Stimulated activated CD8-positive, alpha-beta memory T cell treated with anti-CD3 and anti-CD28 coated beads, Interleukin-15, amount 100 ng/mL, for 24 hours (primary cell): ENCODE measurements at regions not wholly inside any gene's neighbourhood (a gene's known extent, or its start where the extent isn't known, plus 50 kb on each side); places are given as distances from the start of the nearest gene placed in this dataset.
"Not testable (repeated sequence)": the region's sequence is repeated elsewhere in the genome, so short reads cannot be mapped to it uniquely, and the experiment has no call there.

Source experiments
- DNase-seq: peaks from one replicate; pipeline ENCODE4 v3.0.0-alpha.2; 2020; ENCODE audit warnings: low read depth

- DNase-seq, result no peak
These were observed 142.2 kb upstream of the ATXN1 start for GRCh38 chr6:16903470-16903869.

- no peak for DNase-seq
These were observed 141.2 kb upstream of the ATXN1 start for GRCh38 chr6:16902502-16902901.

DNA sequence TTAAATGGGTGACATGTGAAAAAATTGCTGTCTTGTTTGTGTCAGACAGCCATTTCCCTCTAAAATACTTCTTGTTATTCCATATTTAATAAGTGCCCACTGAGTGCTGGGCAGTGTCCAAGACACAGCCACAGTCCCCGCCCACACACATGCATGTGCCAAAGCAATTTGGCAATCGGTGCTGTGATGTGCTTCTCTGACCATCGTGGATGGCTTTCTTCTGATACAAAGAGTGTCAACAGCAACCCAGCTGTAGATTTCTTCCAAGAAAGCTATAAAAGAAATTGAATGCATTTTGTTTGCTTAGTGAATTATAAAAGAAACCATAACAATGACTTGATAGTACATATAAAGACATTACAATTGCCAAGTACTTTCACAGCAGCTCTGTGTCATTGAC, 140.5 kb upstream of the ATXN1 start:
- DNase-seq, result no peak

DNA sequence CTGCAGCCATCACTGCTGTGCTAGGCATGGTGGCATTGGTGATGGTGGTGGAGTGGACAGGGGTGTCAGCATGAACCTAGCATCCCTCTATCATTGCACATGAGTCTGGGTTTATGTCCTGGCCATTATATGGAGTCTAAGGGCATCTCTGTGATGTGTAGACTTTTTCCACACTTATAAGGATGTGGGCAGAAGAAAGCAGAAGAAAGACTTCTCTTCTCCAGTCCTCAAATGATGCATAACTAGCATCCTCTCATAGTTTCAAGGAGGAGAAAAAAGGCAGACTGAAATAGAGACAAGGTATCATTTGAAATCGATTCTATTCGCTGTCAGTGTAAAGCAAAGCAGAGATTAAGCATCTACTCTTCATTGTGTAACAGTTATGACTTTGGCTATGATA, 140.0 kb upstream of the ATXN1 start:
- DNase-seq, result no peak

DNA sequence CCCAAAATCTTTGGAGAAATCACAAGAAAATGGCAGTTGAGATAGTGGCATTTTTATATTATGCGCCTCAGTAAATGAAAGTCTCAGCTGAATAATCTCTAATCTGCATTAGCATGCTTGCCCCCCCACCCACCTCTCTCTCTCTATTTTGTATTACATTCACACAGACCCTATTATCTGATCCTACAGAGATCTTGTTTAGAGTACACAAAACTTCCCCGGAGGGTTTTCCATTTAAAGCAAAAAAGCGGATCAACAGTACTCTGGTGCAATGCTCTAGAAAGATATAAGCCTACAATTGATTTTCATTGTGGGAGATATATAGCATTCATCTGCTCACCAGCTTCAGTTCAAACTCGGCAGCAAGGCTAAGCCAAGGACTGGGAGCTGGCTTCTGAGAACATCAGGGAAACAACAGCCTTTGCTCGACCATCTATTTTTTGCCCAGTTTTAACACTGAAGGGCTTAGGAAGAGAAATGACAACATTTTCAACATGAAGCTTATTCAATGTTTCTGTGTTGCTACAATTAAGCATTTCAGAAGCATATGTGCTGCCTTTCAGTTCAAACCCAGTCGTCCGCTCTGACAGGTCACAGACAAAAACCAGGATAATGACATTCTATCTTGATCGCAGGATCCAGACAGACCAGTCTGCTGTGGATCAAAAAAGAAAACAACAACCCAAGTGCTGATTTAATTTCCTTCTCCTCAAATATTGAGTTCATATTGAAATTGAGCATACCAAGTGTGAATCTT, 137.6 kb upstream of the ATXN1 start:
- DNase-seq, result no peak

- DNase-seq, result no peak
These were observed 136.4 kb upstream of the ATXN1 start for GRCh38 chr6:16897669-16898068.

GRCh38 chr6:16894301-16894700, 133.0 kb upstream of the ATXN1 start:
- DNase-seq, result no peak

DNA sequence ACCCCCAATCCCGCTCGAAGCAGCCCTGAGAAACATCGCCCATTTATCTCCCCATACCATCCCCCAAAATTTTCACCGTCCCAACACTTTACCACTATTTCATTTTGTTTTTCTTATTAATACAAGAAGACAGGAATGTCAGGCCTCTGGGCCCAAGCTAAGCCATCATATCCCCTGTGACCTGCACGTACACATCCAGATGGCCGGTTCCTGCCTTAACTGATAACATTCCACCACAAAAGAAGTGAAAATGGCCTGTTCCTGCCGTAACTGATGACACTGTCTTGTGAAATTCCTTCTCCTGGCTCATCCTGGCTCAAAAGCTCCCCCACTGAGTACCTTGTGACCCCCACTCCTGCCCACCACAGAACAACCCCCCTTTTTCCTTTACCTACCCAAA, 129.8 kb upstream of the ATXN1 start:
- DNase-seq, result not testable (repeated sequence)

- DNase-seq, result no peak
These were observed 124.3 kb upstream of the ATXN1 start for GRCh38 chr6:16885411-16886160.

DNA sequence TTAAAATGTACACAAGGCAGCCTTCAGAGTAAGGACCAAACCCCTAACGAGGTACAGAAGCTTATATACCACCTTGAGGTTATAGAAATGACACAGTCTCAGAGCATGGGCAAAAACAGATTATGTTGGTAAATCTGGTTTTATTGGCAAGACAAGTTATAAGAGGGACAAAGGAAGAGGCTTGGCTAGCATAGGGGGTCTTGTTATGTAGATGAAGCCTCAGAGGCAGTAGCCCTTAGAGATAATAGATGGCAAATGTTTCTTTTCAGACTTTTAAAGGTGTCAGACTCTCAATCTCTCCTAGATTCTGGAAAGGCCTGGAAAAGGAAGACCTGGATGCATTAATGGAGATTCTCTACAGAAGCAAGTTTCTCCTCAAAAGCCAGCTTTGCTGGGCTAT, 123.3 kb upstream of the ATXN1 start:
- DNase-seq, result no peak

DNA sequence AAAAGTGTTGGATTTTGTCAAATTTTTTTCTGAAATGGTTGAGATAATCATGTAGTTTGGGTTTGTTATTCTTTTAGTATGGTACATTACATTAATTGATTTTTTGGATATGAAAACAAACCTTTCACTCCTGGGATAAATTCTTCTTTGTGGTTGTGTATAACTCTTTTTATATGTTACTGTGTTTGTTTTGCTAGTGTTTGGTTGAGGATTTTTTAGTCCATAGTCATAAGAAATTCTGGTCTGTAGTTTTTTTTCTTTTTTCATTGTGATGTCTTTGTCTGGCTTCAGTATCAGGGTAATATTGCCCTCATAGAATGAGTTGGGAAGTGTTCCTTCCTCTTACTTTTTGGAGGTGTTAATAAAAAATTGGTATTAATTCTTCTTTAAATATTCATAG, 122.2 kb upstream of the ATXN1 start:
- DNase-seq, result no peak

DNA sequence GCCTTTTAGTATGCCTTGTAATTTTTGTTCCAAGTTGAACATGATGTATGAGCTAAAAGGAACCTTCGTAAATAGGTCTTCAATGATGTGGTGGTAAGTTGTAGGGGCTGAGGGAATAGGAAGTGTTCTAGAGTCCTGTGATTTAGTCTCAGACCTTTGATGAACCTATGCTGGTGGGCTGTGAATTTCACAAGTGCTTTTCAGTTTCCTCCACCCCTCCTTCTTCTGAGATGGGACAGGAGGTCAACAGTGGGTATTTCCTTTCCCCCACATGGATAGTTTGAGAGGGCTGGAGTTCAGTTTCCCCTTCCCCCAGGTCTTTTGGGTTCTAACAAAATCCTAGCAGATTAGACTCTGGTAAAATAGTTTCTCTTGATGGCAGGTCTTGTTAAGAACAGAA, 121.0 kb upstream of the ATXN1 start:
- no peak for DNase-seq

- DNase-seq, result not testable (repeated sequence)
These were observed 115.6 kb upstream of the ATXN1 start for GRCh38 chr6:16876852-16877251.

DNA sequence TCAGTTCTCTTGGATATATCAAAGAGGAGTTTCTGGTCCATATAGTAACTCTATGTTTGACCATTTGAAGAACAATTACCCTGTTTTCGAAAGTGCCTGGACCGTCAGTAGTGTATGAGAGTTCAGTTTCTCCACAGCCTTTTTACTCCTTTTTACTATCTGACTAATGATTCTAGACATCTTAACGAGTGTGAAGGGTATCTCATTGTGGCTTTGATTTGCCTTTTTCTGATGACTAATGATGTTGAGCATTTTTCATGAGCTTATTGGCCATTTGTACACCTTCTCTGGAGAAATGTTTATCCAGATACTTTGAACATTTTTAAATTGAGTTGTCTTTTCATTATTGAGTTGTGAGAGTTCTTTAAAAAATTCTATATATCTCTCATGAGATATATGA, 114.9 kb upstream of the ATXN1 start:
- DNase-seq, result no peak

- DNase-seq, result no peak
These were observed 112.4 kb upstream of the ATXN1 start for GRCh38 chr6:16873698-16874097.

DNA sequence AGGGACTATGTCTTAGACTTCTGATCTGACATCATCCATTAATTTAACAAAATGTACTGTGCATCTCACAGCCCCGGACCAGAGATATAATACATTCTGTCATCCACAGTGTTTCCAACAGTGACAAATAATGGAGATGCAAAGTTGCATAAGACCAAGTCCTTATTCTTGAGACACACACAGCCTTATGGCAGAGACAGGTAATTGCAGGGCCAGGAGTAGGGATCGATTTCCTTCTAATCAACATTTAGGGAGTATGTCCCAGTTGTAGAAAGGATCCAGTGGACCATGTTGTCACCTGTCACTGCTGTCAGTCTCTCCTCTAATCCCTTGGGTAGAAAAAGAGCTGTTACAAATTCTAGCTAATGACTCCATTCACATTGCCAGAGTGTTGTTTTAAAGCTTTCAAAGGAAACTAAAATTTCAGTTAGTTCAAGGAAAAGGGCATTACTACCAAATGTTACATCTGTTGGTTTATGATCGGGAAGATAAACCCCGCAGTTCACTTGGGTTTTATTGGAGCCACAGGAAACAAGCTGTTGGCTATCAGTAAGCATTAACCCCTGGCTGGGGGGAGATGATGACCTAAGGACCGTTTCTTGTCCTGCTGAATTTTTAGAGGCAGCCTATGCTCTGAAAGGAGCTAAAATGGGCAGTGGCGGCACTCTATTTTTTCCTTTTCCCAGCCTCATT, 111.4 kb upstream of the ATXN1 start:
- DNase-seq, result no peak

- DNase-seq, result no peak
These were observed 109.8 kb upstream of the ATXN1 start for GRCh38 chr6:16871047-16871446.

DNA sequence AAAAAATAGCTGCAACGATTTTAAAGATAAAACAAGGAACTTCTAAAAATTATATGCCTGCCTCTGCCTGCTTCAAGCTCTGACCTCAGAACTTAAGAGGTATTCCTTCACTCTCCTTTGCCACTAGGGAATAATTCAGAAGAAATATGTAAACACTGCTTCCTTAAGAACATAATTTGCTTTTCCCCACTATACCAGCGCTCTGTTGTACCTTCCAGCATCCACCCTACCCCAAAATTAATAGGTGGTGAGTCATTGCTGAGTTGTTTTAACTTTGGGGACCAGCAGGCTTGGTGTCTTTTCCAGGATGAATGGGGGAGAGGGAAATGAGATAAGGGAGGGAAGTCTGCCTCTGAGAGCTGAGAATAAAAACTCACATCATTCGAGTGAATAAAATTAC, 107.7 kb upstream of the ATXN1 start:
- DNase-seq, result no peak

GRCh38 chr6:16857969-16858592, 96.8 kb upstream of the ATXN1 start:
- DNase-seq, result no peak

GRCh38 chr6:16855460-16855859, 94.2 kb upstream of the ATXN1 start:
- no peak for DNase-seq

GRCh38 chr6:16854986-16855385, 93.7 kb upstream of the ATXN1 start:
- no peak for DNase-seq

DNA sequence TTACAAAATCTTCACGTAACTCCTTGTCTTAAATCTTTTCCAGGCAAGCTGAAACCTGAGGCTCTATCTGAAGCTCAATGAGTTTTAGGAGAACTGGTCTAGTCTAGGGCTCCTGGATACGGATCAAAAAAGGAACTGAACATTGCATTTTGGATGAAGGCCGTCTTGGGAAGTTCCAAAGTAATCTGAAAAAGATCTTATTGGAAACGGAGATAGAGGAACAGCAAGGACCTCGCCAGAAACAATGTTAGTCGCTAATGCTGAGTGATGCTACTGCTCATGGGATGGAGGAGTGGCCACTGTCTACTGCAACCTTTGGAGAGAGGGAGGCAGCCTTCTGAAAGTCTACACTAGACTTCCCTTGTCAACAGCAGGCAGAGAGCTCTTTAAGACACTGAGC, 91.4 kb upstream of the ATXN1 start:
- DNase-seq, result no peak

DNA sequence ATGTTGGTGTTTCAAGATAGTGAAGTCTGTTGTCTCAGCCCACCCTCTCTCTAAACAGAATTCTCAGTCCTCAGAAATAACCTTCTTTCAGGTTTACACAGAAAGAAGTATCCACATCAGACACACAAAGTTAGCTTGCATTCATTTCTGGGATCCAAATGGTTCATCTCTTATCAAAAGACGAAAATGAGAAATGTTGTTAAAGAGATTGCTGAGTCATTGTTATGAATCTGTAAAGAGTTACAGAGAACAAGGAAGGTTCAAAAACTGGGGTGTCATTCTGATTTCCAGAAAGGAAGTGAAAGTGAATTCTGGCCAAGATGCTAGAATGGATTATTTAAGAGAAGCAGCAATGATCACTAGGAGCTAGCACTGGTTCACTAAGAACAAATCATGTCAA, 90.5 kb upstream of the ATXN1 start:
- no peak for DNase-seq
